GM19372 (cell line): ENCODE measurements at regions not wholly inside any gene's neighbourhood (a gene's known extent, or its start where the extent isn't known, plus 50 kb on each side); places are given as distances from the start of the nearest gene placed in this dataset.
"Not testable (repeated sequence)": the region's sequence is repeated elsewhere in the genome, so short reads cannot be mapped to it uniquely, and the experiment has no call there.

Source experiments
- ATAC-seq: cut with Tn5 transposase; IDR thresholded peaks from one replicate; pipeline ENCODE4 v1.9.1; 2021; ENCODE audit warnings: mild to moderate bottlenecking, low read depth, moderate library complexity; ENCODE audit not compliant: unreplicated experiment

GRCh38 chr10:28434063-28434462 is 98.9 kb upstream of the WAC start:
- ATAC-seq, result no peak

GRCh38 chr10:28442403-28442802 is 90.5 kb upstream of the WAC start:
- no peak for ATAC-seq

GRCh38 chr10:28444031-28444430 is 88.9 kb upstream of the WAC start:
- no peak for ATAC-seq

GRCh38 chr10:28445516-28445915 is 87.4 kb upstream of the WAC start:
- ATAC-seq, result no peak

GRCh38 chr10:28449382-28449781 is 83.5 kb upstream of the WAC start:
- ATAC-seq, result no peak

- ATAC-seq, result no peak
Observed at GRCh38 chr10:28449926-28450325, 83.0 kb upstream of the WAC start.

GRCh38 chr10:28453926-28454325 is 79.0 kb upstream of the WAC start:
- no peak for ATAC-seq

- no peak for ATAC-seq
Observed at GRCh38 chr10:28457110-28457509, 75.8 kb upstream of the WAC start.

GRCh38 chr10:28457873-28458272 is 75.0 kb upstream of the WAC start:
- ATAC-seq, result not testable (repeated sequence)

GRCh38 chr10:28459453-28460144 is 73.3 kb upstream of the WAC start:
- ATAC-seq, result no peak

GRCh38 chr10:28463141-28463540 is 69.8 kb upstream of the WAC start:
- ATAC-seq, result no peak

GRCh38 chr10:28463676-28464395 is 69.1 kb upstream of the WAC start:
- ATAC-seq, result no peak

- ATAC-seq, result no peak
Observed at GRCh38 chr10:28467615-28468014, 65.3 kb upstream of the WAC start.

- no peak for ATAC-seq
Observed at GRCh38 chr10:28468707-28469483, 64.0 kb upstream of the WAC start.

GRCh38 chr10:28470873-28471651 is 61.9 kb upstream of the WAC start:
- no peak for ATAC-seq

GRCh38 chr10:28471652-28472050 is 61.3 kb upstream of the WAC start:
- ATAC-seq, result no peak

- no peak for ATAC-seq
Observed at GRCh38 chr10:28478646-28479045, 54.3 kb upstream of the WAC start.

GRCh38 chr10:28479425-28479865 is 53.5 kb upstream of the WAC start:
- no peak for ATAC-seq

- no peak for ATAC-seq
Observed at GRCh38 chr10:28479927-28480627, 52.8 kb upstream of the WAC start.

- no peak for ATAC-seq
Observed at GRCh38 chr10:28480628-28480965, 52.3 kb upstream of the WAC start.
